Coronary artery (tissue), 2 donors: ENCODE measurements at regions not wholly inside any gene's neighbourhood (a gene's known extent, or its start where the extent isn't known, plus 50 kb on each side); places are given as distances from the start of the nearest gene placed in this dataset.

Source experiments
- DNase-seq: peaks from one replicate; pipeline ENCODE4 v3.0.0-alpha.2; 2017; ENCODE audit warnings: low spot score
- H3K27ac ChIP-seq, 2 donors: fragments of 200-600 bp; sonication (generic); one replicate each; pipeline ENCODE4 v1.5.1; 2016 to 2019
- H3K4me3 ChIP-seq: fragments of 200-600 bp; sonication (generic); 2 replicates; pipeline ENCODE4 v1.5.1; 2016; ENCODE audit warnings: mild to moderate bottlenecking, moderate library complexity
- CTCF ChIP-seq: fragments of 200-600 bp; sonication (generic); IDR thresholded peaks from one replicate; pipeline ENCODE4 v1.5.1; 2019; ENCODE audit warnings: antibody characterized with exemption

- no peak for DNase-seq
- no peak for TF ChIP-seq CTCF
- no peak overlapping the region for H3K4me3 ChIP-seq
- no peak overlapping the region for H3K27ac ChIP-seq
These were observed 197.7 kb downstream of the TBXT start for GRCh38 chr6:165970001-165970400.

GRCh38 chr6:165969184-165969583 is 198.5 kb downstream of the TBXT start:
- H3K27ac ChIP-seq: no peak overlapping the region
- no peak overlapping the region for H3K4me3 ChIP-seq
- no peak for TF ChIP-seq CTCF
- no peak for DNase-seq

GRCh38 chr6:165968408-165968807 is 199.2 kb downstream of the TBXT start:
- no peak for DNase-seq
- Histone ChIP-seq H3K27ac (no peak overlapping the region), H3K4me3 (no peak overlapping the region)
- TF ChIP-seq CTCF: no peak

- DNase-seq: no peak
- no peak for TF ChIP-seq CTCF
- Histone ChIP-seq H3K4me3 (no peak overlapping the region), H3K27ac (no peak overlapping the region)
These were observed 199.7 kb downstream of the TBXT start for GRCh38 chr6:165967810-165968407.

GRCh38 chr6:165963750-165964149 is 203.9 kb downstream of the TBXT start:
- Histone ChIP-seq H3K4me3 (no peak overlapping the region), H3K27ac (no peak overlapping the region)
- DNase-seq: no peak
- TF ChIP-seq CTCF: no peak

GRCh38 chr6:165962366-165962765 is 205.3 kb downstream of the TBXT start:
- no peak for TF ChIP-seq CTCF
- Histone ChIP-seq H3K4me3 (no peak overlapping the region), H3K27ac (no peak overlapping the region)
- DNase-seq: no peak

GRCh38 chr6:165961233-165961632 is 206.4 kb downstream of the TBXT start:
- no peak for TF ChIP-seq CTCF
- no peak for DNase-seq
- Histone ChIP-seq H3K4me3 (no peak overlapping the region), H3K27ac (no peak overlapping the region)
